ENCODE measurements at regions not wholly inside any gene's neighbourhood (a gene's known extent, or its start where the extent isn't known, plus 50 kb on each side); places are given as distances from the start of the nearest gene placed in this dataset.

GRCh38 chr6:26304213-26304796 is 60.7 kb upstream of the BTN3A2 start:
- Mint-ChIP-seq H3K9me3 (ENCODE audit: unreplicated experiment) (no peaks in the 10 kb centered on the region), H3K4me1 (ENCODE audit: unreplicated experiment) (peaks cover 5% of the 10 kb centered on the region), H3K4me3 (ENCODE audit: unreplicated experiment) (peak overlapping the region; percentile 93), H3K36me3 (ENCODE audit: low read depth, unreplicated experiment) (no peaks in the 10 kb centered on the region), H3K27me3 (ENCODE audit: unreplicated experiment) (peaks cover 3% of the 10 kb centered on the region), H3K27ac (ENCODE audit: unreplicated experiment) (no peak overlapping the region)
- TF ChIP-seq CTCF (IDR thresholded peaks at IDR 0.05; ENCODE audit: unreplicated experiment) = no peak
- no peak for DNase-seq (ENCODE audit: low spot score)

- TF ChIP-seq CTCF (IDR thresholded peaks at IDR 0.05; ENCODE audit: unreplicated experiment) = no peak
- H3K27me3 Mint-ChIP-seq (ENCODE audit: unreplicated experiment) = peaks cover 3% of the 10 kb centered on the region
- peak overlapping the region; percentile 93 for H3K4me3 Mint-ChIP-seq (ENCODE audit: unreplicated experiment)
- peak overlapping the region; percentile 77 for H3K27ac Mint-ChIP-seq (ENCODE audit: unreplicated experiment)
- H3K9me3 Mint-ChIP-seq (ENCODE audit: unreplicated experiment) = no peaks in the 10 kb centered on the region
- peaks cover 5% of the 10 kb centered on the region for H3K4me1 Mint-ChIP-seq (ENCODE audit: unreplicated experiment)
- DNase-seq (ENCODE audit: low spot score) = peak; percentile 57
- H3K36me3 Mint-ChIP-seq (ENCODE audit: low read depth, unreplicated experiment) = no peaks in the 10 kb centered on the region
These were observed 60.0 kb upstream of the BTN3A2 start for GRCh38 chr6:26304797-26305640.

- Mint-ChIP-seq H3K27me3 (ENCODE audit: unreplicated experiment) (peaks cover 3% of the 10 kb centered on the region), H3K4me1 (ENCODE audit: unreplicated experiment) (peaks cover 5% of the 10 kb centered on the region), H3K36me3 (ENCODE audit: low read depth, unreplicated experiment) (no peaks in the 10 kb centered on the region), H3K4me3 (ENCODE audit: unreplicated experiment) (peak overlapping the region; percentile 93), H3K27ac (ENCODE audit: unreplicated experiment) (no peak overlapping the region), H3K9me3 (ENCODE audit: unreplicated experiment) (no peaks in the 10 kb centered on the region)
- no peak for DNase-seq (ENCODE audit: low spot score)
- no peak for TF ChIP-seq CTCF (IDR thresholded peaks at IDR 0.05; ENCODE audit: unreplicated experiment)
These were observed 59.4 kb upstream of the BTN3A2 start for GRCh38 chr6:26305641-26305969.

GRCh38 chr6:26306232-26306631 is 58.8 kb upstream of the BTN3A2 start:
- no peak for TF ChIP-seq CTCF (IDR thresholded peaks at IDR 0.05; ENCODE audit: unreplicated experiment)
- H3K4me3 Mint-ChIP-seq (ENCODE audit: unreplicated experiment) = no peak overlapping the region
- H3K9me3 Mint-ChIP-seq (ENCODE audit: unreplicated experiment) = no peaks in the 10 kb centered on the region
- no peaks in the 10 kb centered on the region for H3K36me3 Mint-ChIP-seq (ENCODE audit: low read depth, unreplicated experiment)
- no peak for DNase-seq (ENCODE audit: low spot score)
- peaks cover 8% of the 10 kb centered on the region for H3K4me1 Mint-ChIP-seq (ENCODE audit: unreplicated experiment)
- peaks cover 3% of the 10 kb centered on the region for H3K27me3 Mint-ChIP-seq (ENCODE audit: unreplicated experiment)
- H3K27ac Mint-ChIP-seq (ENCODE audit: unreplicated experiment) = no peak overlapping the region

- no peaks in the 10 kb centered on the region for H3K36me3 Mint-ChIP-seq (ENCODE audit: low read depth, unreplicated experiment)
- H3K4me1 Mint-ChIP-seq (ENCODE audit: unreplicated experiment) = peaks cover 16% of the 10 kb centered on the region
- no peaks in the 10 kb centered on the region for H3K9me3 Mint-ChIP-seq (ENCODE audit: unreplicated experiment)
- TF ChIP-seq CTCF (IDR thresholded peaks at IDR 0.05; ENCODE audit: unreplicated experiment) = no peak
- H3K27me3 Mint-ChIP-seq (ENCODE audit: unreplicated experiment) = peaks cover 10% of the 10 kb centered on the region
- DNase-seq (ENCODE audit: low spot score) = no peak
- H3K27ac Mint-ChIP-seq (ENCODE audit: unreplicated experiment) = peak overlapping the region; percentile 43
- no peak overlapping the region for H3K4me3 Mint-ChIP-seq (ENCODE audit: unreplicated experiment)
These were observed 57.1 kb upstream of the BTN3A2 start for GRCh38 chr6:26307850-26308249.
